ENCODE measurements at regions not wholly inside any gene's neighbourhood (a gene's known extent, or its start where the extent isn't known, plus 50 kb on each side); places are given as distances from the start of the nearest gene placed in this dataset.
"Not testable (repeated sequence)": the region's sequence is repeated elsewhere in the genome, so short reads cannot be mapped to it uniquely, and the experiment has no call there.

DNA sequence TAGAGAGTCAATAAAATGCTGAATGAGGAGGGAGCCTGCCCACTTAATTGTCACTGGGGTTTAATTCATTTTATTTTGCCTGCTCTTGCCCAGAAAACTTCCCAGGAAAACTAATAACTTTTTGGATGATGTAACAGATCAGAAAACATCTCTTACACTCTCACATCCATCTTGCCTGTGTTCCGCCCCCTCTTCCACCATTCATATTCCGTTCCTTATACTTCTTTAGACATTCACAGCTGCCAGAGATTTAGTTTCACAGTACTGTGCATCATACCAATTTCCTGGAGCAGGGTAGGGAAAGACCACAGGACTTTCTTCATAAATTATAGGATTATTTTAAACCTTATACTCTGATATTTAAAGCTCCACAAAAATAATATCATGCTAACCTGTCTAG is 776.1 kb upstream of the SOX11 start:
- no peak for DNase-seq (ENCODE audit: low spot score)

GRCh38 chr2:4930704-4931103 is 761.5 kb upstream of the SOX11 start:
- no peak for DNase-seq (ENCODE audit: low spot score)

GRCh38 chr2:4931721-4932365 is 760.3 kb upstream of the SOX11 start:
- no peak for DNase-seq (ENCODE audit: low spot score)

DNA sequence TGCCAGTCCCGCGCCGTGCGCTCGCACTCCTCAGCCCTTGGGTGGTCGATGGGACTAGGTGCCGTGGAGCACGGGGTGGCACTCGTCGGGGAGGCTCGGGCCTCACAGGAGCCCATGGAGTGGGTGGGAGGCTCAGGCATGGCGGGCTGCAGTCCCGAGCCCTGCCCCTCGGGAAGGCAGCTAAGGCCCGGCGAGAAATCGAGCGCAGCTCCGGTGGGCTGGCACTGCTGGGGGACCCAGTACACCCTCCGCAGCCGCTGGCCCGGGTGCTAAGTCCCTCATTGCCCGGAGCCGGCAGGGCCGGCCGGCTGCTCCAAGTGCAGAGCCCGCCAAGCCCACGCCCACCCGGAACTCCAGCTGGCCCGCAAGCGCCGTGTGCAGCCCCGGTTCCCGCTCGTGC is 756.9 kb upstream of the SOX11 start:
- not testable (repeated sequence) for DNase-seq (ENCODE audit: low spot score)

DNA sequence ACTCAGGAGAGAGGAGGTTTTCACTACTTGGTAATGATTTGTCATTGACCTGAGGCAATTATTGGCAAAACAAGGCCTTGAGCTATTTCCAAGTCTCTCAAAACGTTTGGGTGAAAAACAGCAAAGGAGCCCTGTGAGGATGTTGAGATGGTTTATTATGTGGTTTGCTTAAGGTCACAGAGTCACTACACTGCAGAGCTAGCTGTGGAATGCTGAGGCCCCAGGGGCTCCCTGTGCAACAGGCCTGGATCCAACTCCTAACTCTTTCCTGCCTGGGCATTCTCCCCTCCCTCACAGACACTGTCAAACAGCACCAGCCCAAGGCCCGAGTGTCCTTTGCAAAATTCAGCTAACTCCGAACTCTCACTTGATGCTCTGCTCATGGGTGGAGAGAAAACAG is 754.6 kb upstream of the SOX11 start:
- no peak for DNase-seq (ENCODE audit: low spot score)

- DNase-seq (ENCODE audit: low spot score), result no peak
Observed at GRCh38 chr2:4938206-4938605, 754.0 kb upstream of the SOX11 start.

DNA sequence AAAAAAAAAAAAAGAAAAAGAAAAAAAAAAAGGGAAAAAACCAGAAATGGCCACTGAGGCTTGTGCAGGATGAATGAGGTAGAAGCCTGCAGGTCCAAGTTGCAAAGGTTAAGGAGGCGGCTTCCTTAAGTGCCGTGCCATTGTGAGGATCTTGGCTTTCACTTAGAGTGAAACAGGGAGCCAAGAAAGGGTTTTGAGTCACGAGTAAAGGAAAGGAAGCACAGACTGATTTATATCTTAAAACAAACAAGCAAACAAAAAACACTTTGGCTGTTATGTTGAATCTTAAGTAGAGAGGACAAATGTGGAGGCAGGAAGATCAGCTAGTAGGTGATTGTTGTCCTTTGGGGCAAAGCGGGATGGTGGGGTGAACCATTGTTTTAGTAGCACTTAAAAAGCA is 749.7 kb upstream of the SOX11 start:
- no peak for DNase-seq (ENCODE audit: low spot score)

DNA sequence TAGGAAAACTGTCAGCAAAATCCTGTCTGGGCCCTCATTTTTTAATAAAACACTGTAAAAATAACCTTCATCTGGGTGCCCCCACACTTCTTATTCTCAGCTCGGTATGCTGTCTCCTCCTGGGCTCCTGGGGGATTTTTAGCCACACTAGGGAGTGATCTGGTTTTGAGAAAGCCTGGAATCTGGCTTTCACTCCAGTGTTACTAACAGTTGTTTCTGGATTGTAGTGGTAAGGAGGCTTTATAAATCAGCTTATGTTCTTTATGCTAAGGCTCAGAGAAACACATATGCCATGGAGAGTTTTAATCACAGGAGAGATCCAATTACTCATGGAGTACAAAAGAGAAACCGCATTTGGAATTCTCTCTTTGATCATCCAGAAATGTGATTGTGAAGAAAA is 744.3 kb upstream of the SOX11 start:
- DNase-seq (ENCODE audit: low spot score), result no peak

- no peak for DNase-seq (ENCODE audit: low spot score)
Observed at GRCh38 chr2:4951368-4951767, 740.8 kb upstream of the SOX11 start.

DNA sequence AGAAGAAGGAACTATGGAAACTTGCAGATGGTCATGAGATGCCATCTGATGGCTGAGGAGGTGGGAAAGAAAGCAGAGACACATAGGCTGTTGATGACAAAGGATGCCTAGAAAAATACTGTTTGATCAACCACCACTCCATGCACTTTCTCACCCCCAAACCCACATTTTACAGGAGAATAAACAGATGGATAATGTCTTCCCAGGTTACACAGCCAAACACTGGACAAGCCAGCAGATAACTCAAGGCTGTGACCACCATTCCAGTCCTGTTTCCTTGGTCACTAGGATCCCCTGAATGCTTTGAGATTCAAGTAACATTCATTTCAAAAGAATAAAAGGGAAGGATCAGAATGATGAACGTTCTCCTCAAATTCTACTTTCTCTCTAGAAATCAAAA is 733.0 kb upstream of the SOX11 start:
- DNase-seq (ENCODE audit: low spot score), result no peak

- no peak for DNase-seq (ENCODE audit: low spot score)
Observed at GRCh38 chr2:4962419-4962818, 729.8 kb upstream of the SOX11 start.

DNA sequence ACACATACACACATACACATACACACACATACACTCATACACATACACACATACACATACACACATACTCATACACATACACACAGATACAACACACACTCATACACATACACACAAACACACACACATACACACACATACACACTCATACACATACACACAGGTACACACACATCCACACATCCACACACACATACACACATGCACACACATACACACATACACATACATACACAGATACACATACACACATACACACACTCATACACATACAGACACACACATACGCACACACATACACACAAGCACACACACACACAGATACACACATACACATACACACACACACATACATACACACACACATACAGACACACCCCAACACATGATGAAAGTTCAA is 729.1 kb upstream of the SOX11 start:
- DNase-seq (ENCODE audit: low spot score), result no peak

- no peak for DNase-seq (ENCODE audit: low spot score)
Observed at GRCh38 chr2:4964001-4964540, 728.1 kb upstream of the SOX11 start.

GRCh38 chr2:4964579-4964978 is 727.6 kb upstream of the SOX11 start:
- no peak for DNase-seq (ENCODE audit: low spot score)

- no peak for DNase-seq (ENCODE audit: low spot score)
Observed at GRCh38 chr2:4965556-4966320, 726.4 kb upstream of the SOX11 start.

- DNase-seq (ENCODE audit: low spot score), result no peak
Observed at GRCh38 chr2:4967206-4967605, 725.0 kb upstream of the SOX11 start.

DNA sequence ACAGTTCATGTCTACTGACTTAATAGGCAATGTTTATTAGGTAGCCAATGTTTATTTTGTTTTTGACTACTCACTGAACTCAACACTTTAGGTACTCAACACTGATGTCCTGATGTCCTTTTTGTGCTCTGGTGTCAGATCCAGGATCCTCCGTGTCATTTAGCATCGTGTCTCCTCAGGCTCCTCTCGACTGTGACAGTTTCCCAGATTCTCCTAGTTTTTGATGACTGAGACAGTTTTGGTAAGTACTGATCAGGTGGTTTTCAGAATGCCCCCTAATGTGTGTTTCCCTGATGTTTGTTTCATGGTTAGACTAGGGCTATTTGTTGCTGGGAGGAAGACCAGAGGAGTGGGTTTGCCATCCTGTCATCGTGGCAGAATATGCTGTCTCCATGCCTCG is 719.7 kb upstream of the SOX11 start:
- no peak for DNase-seq (ENCODE audit: low spot score)

DNA sequence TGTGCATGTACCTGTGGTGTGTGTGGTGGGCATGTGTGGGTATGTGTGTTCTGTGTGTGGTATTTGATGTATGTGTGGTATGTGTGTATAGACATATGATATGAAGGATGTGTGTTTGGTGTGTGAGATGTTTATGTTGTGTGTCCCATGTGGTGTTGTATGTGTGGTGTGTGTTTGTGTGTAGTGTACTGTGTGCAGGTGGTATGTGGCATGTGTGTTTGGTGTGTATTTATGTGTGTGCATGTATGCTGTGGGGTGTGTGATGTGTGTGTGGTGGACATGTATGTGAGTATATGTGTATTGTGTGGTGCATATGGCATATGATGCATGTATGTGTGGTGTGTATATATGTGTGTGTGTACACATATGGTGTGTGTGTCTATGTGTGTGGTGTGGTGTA is 718.8 kb upstream of the SOX11 start:
- DNase-seq (ENCODE audit: low spot score), result no peak

GRCh38 chr2:4973973-4974372 is 718.2 kb upstream of the SOX11 start:
- DNase-seq (ENCODE audit: low spot score), result no peak

DNA sequence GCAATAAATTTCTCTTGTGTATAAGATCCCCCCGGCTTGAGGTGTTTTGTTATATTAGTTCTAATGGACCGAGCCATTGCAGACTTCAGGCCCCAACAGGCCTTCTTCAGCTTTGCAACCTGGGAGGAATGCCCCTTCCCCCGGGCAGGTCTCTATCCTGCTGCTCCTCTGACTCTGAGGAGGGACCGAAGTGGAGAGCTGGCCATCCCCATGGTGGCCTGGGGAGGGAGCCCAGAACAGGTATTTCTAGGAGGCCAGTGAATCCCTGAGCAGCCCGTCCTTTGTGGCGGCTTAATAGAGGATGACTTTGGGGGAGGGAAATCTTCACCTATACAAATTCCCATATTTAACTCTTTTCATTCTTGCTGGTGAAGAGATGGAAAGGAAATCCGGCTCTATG is 715.8 kb upstream of the SOX11 start:
- no peak for DNase-seq (ENCODE audit: low spot score)

DNA sequence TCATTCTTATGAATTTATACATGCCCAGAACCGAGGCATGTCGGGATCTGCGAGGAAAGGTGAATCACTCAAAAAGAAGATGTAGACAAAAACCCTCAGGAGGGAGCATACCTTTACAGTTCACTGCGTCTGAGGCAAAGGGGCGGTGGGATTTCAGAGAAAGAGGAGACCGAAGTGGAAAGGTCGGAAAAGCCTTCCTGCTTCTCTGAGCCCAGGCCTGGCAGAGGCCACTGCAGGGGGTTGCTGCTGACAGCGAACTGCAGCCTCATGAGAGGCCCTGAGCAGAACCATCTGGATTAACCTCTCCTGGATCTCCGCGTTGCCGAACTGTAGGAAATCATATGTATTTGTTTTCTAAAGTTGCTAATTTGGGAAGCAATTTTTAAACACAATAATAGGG is 713.1 kb upstream of the SOX11 start:
- no peak for DNase-seq (ENCODE audit: low spot score)

- no peak for DNase-seq (ENCODE audit: low spot score)
Observed at GRCh38 chr2:4980995-4981394, 711.2 kb upstream of the SOX11 start.

GRCh38 chr2:4981802-4982409 is 710.3 kb upstream of the SOX11 start:
- DNase-seq (ENCODE audit: low spot score), result no peak
